GM21619 (cell line): ENCODE measurements at regions not wholly inside any gene's neighbourhood (a gene's known extent, or its start where the extent isn't known, plus 50 kb on each side); places are given as distances from the start of the nearest gene placed in this dataset.
"Not testable (repeated sequence)": the region's sequence is repeated elsewhere in the genome, so short reads cannot be mapped to it uniquely, and the experiment has no call there.

Experiments used
- ATAC-seq: cut with Tn5 transposase; IDR thresholded peaks from one replicate; pipeline ENCODE4 v1.9.1; 2021; ENCODE audit not compliant: unreplicated experiment

GRCh38 chr16:88128556-88128955, 177.3 kb downstream of the BANP start:
- no peak for ATAC-seq

DNA sequence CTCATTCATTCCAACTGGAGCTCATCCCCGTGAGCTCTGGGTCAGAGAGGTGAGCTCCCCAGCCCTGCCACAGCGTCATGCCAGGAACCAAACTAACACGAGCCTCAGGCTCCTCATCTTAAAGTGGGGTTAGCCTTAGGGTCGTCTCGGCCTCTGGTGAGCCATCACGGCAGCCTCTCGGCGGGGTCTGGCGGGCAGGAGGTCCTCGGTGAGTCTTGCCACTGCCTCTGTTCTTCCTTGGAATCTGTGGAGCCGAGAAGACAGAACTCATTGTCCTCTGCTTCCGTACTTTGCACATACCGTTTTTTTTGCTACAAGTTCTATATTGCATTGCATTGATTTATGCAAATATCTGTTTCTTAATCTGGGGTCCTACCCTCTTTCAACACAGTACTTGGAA, 177.9 kb downstream of the BANP start:
- not testable (repeated sequence) for ATAC-seq

- ATAC-seq: no peak
These were observed 178.8 kb downstream of the BANP start for GRCh38 chr16:88130016-88130415.

DNA sequence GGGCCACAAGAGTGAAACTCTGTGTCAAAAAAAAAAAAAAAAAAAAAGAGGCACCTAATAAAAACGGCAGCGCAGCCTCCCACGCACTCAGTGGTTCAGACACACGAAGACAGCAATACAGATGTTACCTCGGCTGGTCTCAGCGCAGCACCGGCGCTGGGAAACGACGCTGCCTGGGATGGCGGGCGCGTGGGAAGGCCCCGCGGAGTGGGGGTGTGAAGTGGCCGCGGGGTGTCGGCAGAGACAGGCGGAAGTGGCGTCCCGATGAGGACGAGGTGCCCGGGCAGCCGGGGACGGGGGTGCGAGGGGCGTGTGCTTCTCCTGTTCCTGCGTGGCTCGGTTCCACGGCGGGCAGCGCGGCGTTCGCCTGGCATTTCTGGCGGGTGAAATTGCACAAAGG, 179.4 kb downstream of the BANP start:
- ATAC-seq: no peak

DNA sequence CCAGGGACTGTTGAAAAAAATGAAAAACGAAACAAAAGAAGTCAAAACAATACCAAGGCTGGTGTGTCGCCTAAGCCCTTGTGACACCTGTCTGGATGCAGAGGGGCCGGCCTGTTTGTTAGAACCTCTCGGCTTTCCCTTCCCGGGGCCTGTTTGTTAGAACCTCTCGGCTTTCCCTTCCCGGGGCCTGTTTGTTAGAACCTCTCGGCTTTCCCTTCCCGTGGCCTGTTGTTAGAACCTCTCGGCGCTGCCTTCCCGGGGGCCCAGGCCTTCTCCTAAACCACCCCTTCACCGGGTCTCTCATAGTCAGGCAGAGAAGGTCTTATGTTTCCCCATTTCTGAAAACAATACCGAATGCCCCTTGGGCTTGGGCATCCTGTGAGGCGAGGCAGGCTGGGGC, 180.0 kb downstream of the BANP start:
- ATAC-seq: no peak

DNA sequence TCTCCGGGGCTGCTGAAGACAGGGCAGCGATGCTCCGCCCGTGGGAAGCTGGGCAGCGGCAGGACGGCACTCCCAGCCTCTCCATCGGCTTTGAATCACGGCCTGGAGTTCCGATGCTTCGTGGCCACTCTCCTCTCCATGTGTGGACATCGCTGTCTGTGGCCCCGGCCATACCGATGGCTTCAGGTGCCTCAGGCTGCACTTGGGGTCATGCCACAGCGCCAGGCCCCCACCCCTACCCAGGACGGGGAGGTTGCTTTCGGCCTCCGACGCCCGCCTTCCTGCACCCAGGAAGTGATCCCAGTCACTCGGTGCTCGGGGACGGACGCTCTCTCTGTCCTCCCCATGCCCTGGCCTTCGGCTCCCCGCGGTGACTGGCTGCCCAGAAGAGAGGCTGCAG, 180.7 kb downstream of the BANP start:
- no peak for ATAC-seq

DNA sequence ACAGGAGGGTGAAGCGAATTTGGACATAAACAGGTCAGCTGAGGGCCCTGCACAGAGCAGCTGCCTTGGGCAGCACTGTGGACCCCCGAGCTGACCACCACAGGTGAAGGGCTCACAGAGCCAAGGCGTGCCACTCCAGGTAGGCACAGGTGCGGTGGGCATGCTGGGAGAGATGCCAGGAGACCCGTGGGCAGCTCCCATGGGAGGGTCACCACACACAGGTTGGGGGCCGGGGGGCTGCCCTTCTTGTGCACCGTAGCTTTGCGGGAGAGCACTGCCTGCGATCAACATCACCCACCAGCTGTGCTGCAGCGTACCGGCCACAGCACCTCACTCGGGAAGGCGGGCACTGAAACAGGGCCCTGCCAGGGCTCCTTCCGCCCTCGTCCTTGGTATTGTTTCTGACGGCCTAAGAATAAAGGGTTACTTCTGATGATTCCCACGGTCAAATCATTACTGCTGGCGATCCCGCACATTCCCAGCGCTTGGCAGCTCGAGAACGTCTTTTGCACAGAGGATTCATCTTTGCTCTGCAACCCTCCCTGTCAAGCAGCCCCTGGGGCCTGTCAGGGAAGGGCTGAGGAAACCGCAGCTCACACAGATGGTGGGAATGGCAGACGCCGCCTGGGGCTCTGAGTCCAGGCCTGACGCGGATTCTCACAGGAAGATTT, 181.7 kb downstream of the BANP start:
- no peak for ATAC-seq

GRCh38 chr16:88133507-88133843, 182.2 kb downstream of the BANP start:
- ATAC-seq: no peak

DNA sequence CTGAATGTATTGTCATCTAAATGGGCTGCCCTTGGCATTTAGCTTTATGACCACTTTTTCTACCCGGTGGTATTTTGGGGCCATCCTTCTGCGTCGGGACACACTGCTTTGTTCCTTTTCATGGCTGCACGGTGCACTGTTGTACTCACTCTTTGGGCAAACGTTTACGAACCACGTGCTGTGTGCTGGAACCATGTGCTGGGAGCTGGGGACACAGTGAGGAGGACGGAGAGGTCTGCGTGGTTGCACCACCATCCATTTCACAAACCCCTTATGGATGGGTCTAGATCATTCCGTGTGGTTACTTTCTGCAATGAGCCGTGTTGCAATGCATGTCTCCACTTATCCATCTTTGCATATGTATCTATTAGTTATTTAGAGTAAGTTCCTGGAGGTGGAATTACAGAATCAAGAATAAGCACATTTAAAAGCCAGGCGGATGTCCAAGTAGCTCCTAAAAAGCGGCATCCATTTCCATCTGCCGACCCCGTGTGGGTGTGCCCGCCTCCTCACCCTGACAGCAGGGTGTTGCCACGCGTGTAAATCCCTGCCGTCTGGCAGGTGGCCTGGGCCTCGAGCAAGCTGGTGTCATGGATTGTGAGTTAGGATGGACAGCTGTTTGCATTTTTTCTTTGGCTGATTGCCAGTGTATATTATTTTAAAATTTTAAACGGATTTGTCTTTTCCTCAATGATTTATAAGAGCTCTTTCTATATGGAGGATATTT, 183.1 kb downstream of the BANP start:
- not testable (repeated sequence) for ATAC-seq

DNA sequence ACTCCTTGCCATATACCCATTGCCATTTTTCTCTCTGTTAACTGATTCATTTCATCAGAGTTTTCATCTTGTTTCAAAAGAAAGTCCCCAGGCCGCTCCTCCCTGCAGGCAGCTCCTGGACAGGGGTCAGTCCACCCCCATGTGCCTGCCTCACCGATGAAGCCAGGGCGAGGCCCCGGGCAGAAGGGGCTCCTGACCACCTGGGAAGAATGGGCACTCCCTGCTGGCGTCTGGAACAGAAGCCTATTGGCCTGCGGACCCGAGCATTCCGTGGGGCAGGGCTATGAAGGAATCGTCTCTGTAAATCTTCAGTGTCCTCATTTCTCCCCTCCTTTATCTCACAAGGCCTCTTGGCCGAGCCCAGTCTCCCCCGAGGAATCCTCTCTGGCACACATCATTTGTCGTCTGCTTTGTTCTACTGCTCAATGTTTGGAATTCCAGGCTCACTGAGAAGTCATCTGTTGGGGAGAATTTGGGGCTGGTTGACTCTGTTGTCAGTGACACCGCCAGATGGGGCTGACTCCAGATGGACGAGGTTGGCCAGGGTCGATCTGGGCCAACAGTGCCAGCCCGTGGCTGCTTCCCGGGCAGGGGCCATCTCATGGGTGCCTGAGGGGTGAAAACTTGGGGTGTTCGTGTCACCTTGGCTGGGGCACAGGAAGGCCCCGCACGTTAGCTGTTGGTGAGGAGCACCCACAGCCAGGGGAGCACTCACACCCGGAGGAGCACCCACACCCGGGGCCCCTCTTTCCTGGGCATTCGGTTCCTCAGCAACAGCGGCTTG, 183.9 kb downstream of the BANP start:
- ATAC-seq: not testable (repeated sequence)

GRCh38 chr16:88136211-88136713, 185.0 kb downstream of the BANP start:
- not testable (repeated sequence) for ATAC-seq

GRCh38 chr16:88136939-88137338, 185.7 kb downstream of the BANP start:
- ATAC-seq: not testable (repeated sequence)

GRCh38 chr16:88139141-88139540, 187.9 kb downstream of the BANP start:
- ATAC-seq: not testable (repeated sequence)

GRCh38 chr16:88140195-88140594, 189.0 kb downstream of the BANP start:
- not testable (repeated sequence) for ATAC-seq

DNA sequence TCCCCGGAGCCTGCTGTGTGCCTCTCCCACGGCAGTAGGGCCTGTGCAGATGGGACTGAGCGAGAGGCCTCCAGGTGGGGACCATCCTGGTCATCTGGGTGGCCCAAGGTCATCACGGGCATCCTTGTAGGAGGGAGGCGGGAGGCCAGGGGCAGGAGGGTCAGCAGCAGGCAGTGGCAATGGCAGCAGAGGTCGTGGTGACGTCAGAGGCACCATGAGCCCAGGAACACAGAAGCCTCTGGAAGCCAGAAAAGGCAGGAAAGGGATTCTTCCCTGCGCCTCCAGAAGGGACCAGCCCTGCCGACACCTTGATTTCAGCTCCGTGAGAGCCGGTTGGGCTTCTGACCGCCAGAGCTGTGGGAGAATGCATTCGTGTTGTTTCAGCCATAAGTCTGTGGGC, 190.3 kb downstream of the BANP start:
- ATAC-seq: no peak

GRCh38 chr16:88142056-88142935, 191.1 kb downstream of the BANP start:
- not testable (repeated sequence) for ATAC-seq

DNA sequence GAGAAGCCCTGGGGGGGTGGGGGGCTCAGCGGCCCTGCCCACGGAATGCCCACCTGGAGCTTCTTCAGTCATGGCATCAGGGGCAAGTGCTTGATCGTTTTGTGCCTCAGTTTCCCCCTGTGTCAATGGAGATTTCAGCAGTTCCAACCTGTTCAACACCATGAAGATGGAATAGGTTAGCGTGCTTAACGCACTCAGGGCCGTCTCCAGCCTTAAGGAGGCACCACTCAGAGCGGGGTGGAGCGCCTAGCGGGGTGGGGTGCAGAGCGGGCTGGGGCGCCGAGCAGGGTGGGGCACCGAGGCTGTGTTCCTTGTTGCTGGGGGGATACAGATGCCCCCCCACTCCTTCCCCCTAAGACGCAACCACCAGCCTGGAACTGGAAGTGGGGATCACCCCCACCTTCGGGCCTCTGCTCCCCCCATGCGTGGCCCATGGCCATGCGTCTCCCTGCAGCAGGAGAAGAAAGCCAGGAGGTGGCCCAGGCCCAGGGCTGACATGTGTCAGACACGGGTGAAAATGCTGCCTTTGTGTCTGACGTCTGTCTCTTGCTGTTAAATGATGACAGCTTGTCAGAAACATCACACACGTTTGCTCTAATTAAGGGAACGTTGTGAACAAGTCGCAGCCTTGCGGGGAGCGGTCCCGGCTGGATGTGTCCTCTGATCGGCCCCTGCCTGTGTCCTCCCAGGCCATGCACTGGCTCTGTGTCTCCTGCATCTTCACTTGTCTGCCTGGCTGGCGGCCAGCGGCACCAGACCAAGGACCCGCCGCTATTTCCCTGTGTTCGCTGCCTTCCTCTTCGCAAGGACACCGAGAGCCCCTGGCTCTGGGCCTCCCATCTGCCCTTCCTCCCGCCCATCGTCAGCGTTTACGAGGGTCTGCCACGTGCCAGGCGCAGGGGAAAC, 192.1 kb downstream of the BANP start:
- ATAC-seq: not testable (repeated sequence)

DNA sequence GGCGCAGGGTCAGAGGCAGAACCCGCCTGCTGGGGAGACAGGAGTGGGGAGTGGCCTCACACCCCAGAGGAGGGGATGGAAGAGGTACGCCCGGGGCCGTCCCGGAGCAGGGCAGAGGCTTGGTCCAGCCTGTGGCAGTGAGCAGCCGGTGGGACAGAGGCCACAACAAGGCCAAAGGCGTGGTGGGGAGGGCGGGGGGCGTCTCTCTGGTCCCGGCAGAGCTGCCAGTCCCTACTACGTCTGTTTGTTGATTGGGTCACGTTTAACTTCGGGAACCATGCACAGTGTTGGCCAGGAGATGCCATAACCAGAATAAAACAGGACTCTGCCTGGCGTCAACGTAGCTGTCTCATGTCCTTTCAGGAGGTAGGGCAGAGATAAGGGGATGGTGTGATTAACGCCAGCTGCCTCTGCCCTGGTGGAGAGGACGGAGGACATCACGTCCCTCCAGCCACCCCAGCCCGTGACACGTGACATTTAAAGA, 192.8 kb downstream of the BANP start:
- ATAC-seq: no peak

- not testable (repeated sequence) for ATAC-seq
These were observed 194.1 kb downstream of the BANP start for GRCh38 chr16:88145376-88145775.
